Neural progenitor cell (in vitro differentiated cells): ENCODE measurements at regions not wholly inside any gene's neighbourhood (a gene's known extent, or its start where the extent isn't known, plus 50 kb on each side); places are given as distances from the start of the nearest gene placed in this dataset.

Source experiments
- EZH2 ChIP-seq: fragments of 200-600 bp; sonication (generic); IDR thresholded peaks from 2 replicates; pipeline ENCODE4 v1.6.1; 2017; ENCODE audit warnings: antibody characterized with exemption, mild to moderate bottlenecking, moderate library complexity
- EZH2phosphoT487 ChIP-seq: fragments of 200-600 bp; sonication (generic); IDR thresholded peaks from 2 replicates; pipeline ENCODE4 v1.6.1; 2017; ENCODE audit warnings: antibody characterized with exemption

DNA sequence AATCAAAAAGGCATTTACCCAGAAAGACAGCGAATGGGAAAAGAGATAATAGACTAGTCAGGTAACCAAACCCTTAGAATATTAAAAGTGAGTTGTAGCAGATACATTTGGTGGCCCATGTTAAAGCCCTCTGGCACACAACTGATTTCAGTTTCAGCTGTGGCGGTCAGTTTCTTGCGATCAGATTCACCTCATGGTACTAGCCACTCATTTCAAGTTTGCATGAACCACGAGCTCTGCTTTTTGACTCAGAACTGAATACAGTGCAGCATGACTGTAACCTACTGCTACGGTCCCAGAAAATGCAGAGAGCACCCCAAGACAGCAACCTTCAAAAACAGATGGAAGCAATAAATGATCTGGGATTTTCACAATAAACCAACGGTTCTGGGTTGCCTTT is 919.1 kb upstream of the PCDH10 start:
- no peak for TF ChIP-seq EZH2
- TF ChIP-seq EZH2phosphoT487: no peak
